ENCODE measurements at regions not wholly inside any gene's neighbourhood (a gene's known extent, or its start where the extent isn't known, plus 50 kb on each side); places are given as distances from the start of the nearest gene placed in this dataset.

- no peaks in the 10 kb centered on the region for H3K4me1 Mint-ChIP-seq (ENCODE audit: unreplicated experiment)
- TF ChIP-seq CTCF (IDR thresholded peaks at IDR 0.05; ENCODE audit: unreplicated experiment) = no peak
- no peaks in the 10 kb centered on the region for H3K9me3 Mint-ChIP-seq (ENCODE audit: unreplicated experiment)
- no peak for DNase-seq (ENCODE audit: low spot score)
- H3K4me3 Mint-ChIP-seq (ENCODE audit: unreplicated experiment) = no peak overlapping the region
- H3K27ac Mint-ChIP-seq (ENCODE audit: unreplicated experiment) = no peak overlapping the region
- H3K36me3 Mint-ChIP-seq (ENCODE audit: low read depth, unreplicated experiment) = no peaks in the 10 kb centered on the region
- no peaks in the 10 kb centered on the region for H3K27me3 Mint-ChIP-seq (ENCODE audit: unreplicated experiment)
These were observed 507.8 kb upstream of the DPH6 start for GRCh38 chr15:36053746-36054145.

- H3K4me1 Mint-ChIP-seq (ENCODE audit: unreplicated experiment) = no peaks in the 10 kb centered on the region
- no peak overlapping the region for H3K4me3 Mint-ChIP-seq (ENCODE audit: unreplicated experiment)
- no peak for DNase-seq (ENCODE audit: low spot score)
- TF ChIP-seq CTCF (IDR thresholded peaks at IDR 0.05; ENCODE audit: unreplicated experiment) = no peak
- H3K36me3 Mint-ChIP-seq (ENCODE audit: low read depth, unreplicated experiment) = no peaks in the 10 kb centered on the region
- no peaks in the 10 kb centered on the region for H3K9me3 Mint-ChIP-seq (ENCODE audit: unreplicated experiment)
- no peaks in the 10 kb centered on the region for H3K27me3 Mint-ChIP-seq (ENCODE audit: unreplicated experiment)
- no peak overlapping the region for H3K27ac Mint-ChIP-seq (ENCODE audit: unreplicated experiment)
These were observed 513.6 kb upstream of the DPH6 start for GRCh38 chr15:36059596-36059995.

GRCh38 chr15:36062357-36062756 is 516.4 kb upstream of the DPH6 start:
- Mint-ChIP-seq H3K4me3 (ENCODE audit: unreplicated experiment) (no peak overlapping the region), H3K27ac (ENCODE audit: unreplicated experiment) (no peak overlapping the region), H3K27me3 (ENCODE audit: unreplicated experiment) (no peaks in the 10 kb centered on the region), H3K36me3 (ENCODE audit: low read depth, unreplicated experiment) (no peaks in the 10 kb centered on the region), H3K4me1 (ENCODE audit: unreplicated experiment) (no peaks in the 10 kb centered on the region), H3K9me3 (ENCODE audit: unreplicated experiment) (no peaks in the 10 kb centered on the region)
- no peak for DNase-seq (ENCODE audit: low spot score)
- TF ChIP-seq CTCF (IDR thresholded peaks at IDR 0.05; ENCODE audit: unreplicated experiment) = no peak

GRCh38 chr15:36066757-36067156 is 512.7 kb upstream of the CDIN1 start:
- Mint-ChIP-seq H3K4me3 (ENCODE audit: unreplicated experiment) (no peak overlapping the region), H3K4me1 (ENCODE audit: unreplicated experiment) (no peaks in the 10 kb centered on the region), H3K36me3 (ENCODE audit: low read depth, unreplicated experiment) (no peaks in the 10 kb centered on the region), H3K27me3 (ENCODE audit: unreplicated experiment) (no peaks in the 10 kb centered on the region), H3K9me3 (ENCODE audit: unreplicated experiment) (no peaks in the 10 kb centered on the region), H3K27ac (ENCODE audit: unreplicated experiment) (no peak overlapping the region)
- DNase-seq (ENCODE audit: low spot score) = no peak
- no peak for TF ChIP-seq CTCF (IDR thresholded peaks at IDR 0.05; ENCODE audit: unreplicated experiment)

- DNase-seq (ENCODE audit: low spot score) = no peak
- Mint-ChIP-seq H3K4me3 (ENCODE audit: unreplicated experiment) (no peak overlapping the region), H3K36me3 (ENCODE audit: low read depth, unreplicated experiment) (no peaks in the 10 kb centered on the region), H3K4me1 (ENCODE audit: unreplicated experiment) (no peaks in the 10 kb centered on the region), H3K27ac (ENCODE audit: unreplicated experiment) (no peak overlapping the region), H3K27me3 (ENCODE audit: unreplicated experiment) (no peaks in the 10 kb centered on the region), H3K9me3 (ENCODE audit: unreplicated experiment) (no peaks in the 10 kb centered on the region)
- no peak for TF ChIP-seq CTCF (IDR thresholded peaks at IDR 0.05; ENCODE audit: unreplicated experiment)
These were observed 511.7 kb upstream of the CDIN1 start for GRCh38 chr15:36067483-36068274.
